Transverse colon (tissue), 4 donors: ENCODE measurements at regions not wholly inside any gene's neighbourhood (a gene's known extent, or its start where the extent isn't known, plus 50 kb on each side); places are given as distances from the start of the nearest gene placed in this dataset.

ENCODE experiments used
- DNase-seq: peaks from one replicate; pipeline ENCODE4 v3.0.0-alpha.2; 2019
- H3K27ac ChIP-seq, 4 donors: fragments of 200-600 bp; sonication (generic); 2 replicates each; pipeline ENCODE4 v1.5.1; 2016 to 2018; ENCODE audit warnings: inconsistent platforms in 4 of 4
- H3K27me3 ChIP-seq: fragments of 200-600 bp; sonication (generic); 2 replicates; pipeline ENCODE4 v1.5.1; 2017; ENCODE audit warnings: inconsistent platforms
- H3K36me3 ChIP-seq, 4 donors: fragments of 200-600 bp; sonication (generic); 2 replicates each; pipeline ENCODE4 v1.5.1; 2017 to 2019; ENCODE audit warnings: inconsistent platforms in 4 of 4
- H3K4me1 ChIP-seq, 4 donors: fragments of 200-600 bp; sonication (generic); 2 replicates each; pipeline ENCODE4 v1.5.1; 2017 to 2020; ENCODE audit warnings: inconsistent platforms in 4 of 4
- H3K4me3 ChIP-seq, 4 donors: fragments of 200-600 bp; sonication (generic); 1 replicate in 1 of 4; 2 replicates in 3 of 4; pipeline versions ENCODE4 v1.5.1 to v1.6.1; 2017 to 2019; ENCODE audit warnings: inconsistent platforms in 4 of 4
- H3K9me3 ChIP-seq, 2 donors: fragments of 200-600 bp; sonication (generic); 2 replicates each; pipeline ENCODE4 v1.5.1; 2017 to 2019; ENCODE audit warnings: inconsistent platforms in 2 of 2
- EP300 ChIP-seq: sonication (generic); formaldehyde crosslinking; IDR thresholded peaks from one replicate; pipeline ENCODE4 v1.6.1; 2017; ENCODE audit warnings: antibody characterized with exemption, low read depth
- POLR2A ChIP-seq: fragments of 450-650 bp; IDR thresholded peaks from one replicate; pipeline ENCODE4 v1.6.1; 2016; ENCODE audit warnings: antibody characterized with exemption, mild to moderate bottlenecking, moderate library complexity
- POLR2AphosphoS5 ChIP-seq, 3 donors: sonication (generic); formaldehyde crosslinking; IDR thresholded peaks; one replicate each; pipeline ENCODE4 v1.6.1; 2016; ENCODE audit warnings: antibody characterized with exemption in 3 of 3
- WGBS, 2 donors: methylation state at CpG; one replicate each; pipeline ENCODE4 v1.1.5; 2018; ENCODE audit warnings: low coverage in 1 of 2; 5-methylcytosine and 5-hydroxymethylcytosine counted together
- in situ Hi-C, 4 donors: fragments of 200-750 bp; cut with MboI; loops; one replicate each; pipeline versions ENCODE4 v1.15.0 to v1.15.1; 2017; ENCODE audit warnings: low sequenced_read_pairs in 3 of 4, low pct_ligation_motif_present in 1 of 4, low pct_unique_long_range_greater_than_20kb in 1 of 4
- intact Hi-C: fragments of 100-400 bp; cut with DNase I; formaldehyde crosslinking; loops from one replicate; pipeline ENCODE4 v1.15.1; 2023; ENCODE audit warnings: low total_unique reads
- TF ChIP-seq, protein P1 (sequence below), 5 experiments: fragments of 200-600 bp in 3 of 5; fragments of 450-650 bp in 2 of 5; sonication (generic) in 3 of 5; IDR thresholded peaks; 1 replicate in 2 of 5; 2 replicates in 3 of 5; pipeline ENCODE4 v1.5.1; 2016 to 2017; ENCODE audit warnings: antibody characterized with exemption in 5 of 5, inconsistent platforms in 3 of 5, mild to moderate bottlenecking in 2 of 5, moderate library complexity in 1 of 5

GRCh38 chr10:71157435-71157834, 54.9 kb upstream of the UNC5B start:
- Histone ChIP-seq H3K4me3 (no peak overlapping the region), H3K4me1 (no peaks in the 10 kb centered on the region), H3K9me3 (no peaks in the 10 kb centered on the region), H3K36me3 (no peaks in the 10 kb centered on the region), H3K27me3 (no peaks in the 10 kb centered on the region), H3K27ac (no peak overlapping the region)
- intact Hi-C loops, result no loop called here
- no peak for DNase-seq
- in situ Hi-C loops, result no loop called here
- 57 to 58% methylated on average over 1 of the region's 1 CpG for WGBS, 2 donors
- no peak for TF ChIP-seq POLR2A
- TF ChIP-seq, protein P1, sequence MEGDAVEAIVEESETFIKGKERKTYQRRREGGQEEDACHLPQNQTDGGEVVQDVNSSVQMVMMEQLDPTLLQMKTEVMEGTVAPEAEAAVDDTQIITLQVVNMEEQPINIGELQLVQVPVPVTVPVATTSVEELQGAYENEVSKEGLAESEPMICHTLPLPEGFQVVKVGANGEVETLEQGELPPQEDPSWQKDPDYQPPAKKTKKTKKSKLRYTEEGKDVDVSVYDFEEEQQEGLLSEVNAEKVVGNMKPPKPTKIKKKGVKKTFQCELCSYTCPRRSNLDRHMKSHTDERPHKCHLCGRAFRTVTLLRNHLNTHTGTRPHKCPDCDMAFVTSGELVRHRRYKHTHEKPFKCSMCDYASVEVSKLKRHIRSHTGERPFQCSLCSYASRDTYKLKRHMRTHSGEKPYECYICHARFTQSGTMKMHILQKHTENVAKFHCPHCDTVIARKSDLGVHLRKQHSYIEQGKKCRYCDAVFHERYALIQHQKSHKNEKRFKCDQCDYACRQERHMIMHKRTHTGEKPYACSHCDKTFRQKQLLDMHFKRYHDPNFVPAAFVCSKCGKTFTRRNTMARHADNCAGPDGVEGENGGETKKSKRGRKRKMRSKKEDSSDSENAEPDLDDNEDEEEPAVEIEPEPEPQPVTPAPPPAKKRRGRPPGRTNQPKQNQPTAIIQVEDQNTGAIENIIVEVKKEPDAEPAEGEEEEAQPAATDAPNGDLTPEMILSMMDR (IDR thresholded peaks at IDR 0.05), result no peak
- no peak for TF ChIP-seq POLR2AphosphoS5 (IDR thresholded peaks at IDR 0.05)
- no peak for TF ChIP-seq EP300

- H3K36me3 ChIP-seq, result no peaks in the 10 kb centered on the region
- no peaks in the 10 kb centered on the region for H3K4me1 ChIP-seq
- no peaks in the 10 kb centered on the region for H3K27me3 ChIP-seq
- no peak for DNase-seq
- intact Hi-C loops (no loop called here), in situ Hi-C loops (no loop called here)
- TF ChIP-seq POLR2AphosphoS5 (IDR thresholded peaks at IDR 0.05) (no peak), EP300 (no peak), POLR2A (no peak)
- TF ChIP-seq, protein P1 (IDR thresholded peaks at IDR 0.05), result no peak
- no peak overlapping the region for H3K27ac ChIP-seq
- no peak overlapping the region for H3K4me3 ChIP-seq
- no peaks in the 10 kb centered on the region for H3K9me3 ChIP-seq
These were observed 54.1 kb upstream of the UNC5B start for GRCh38 chr10:71158251-71158650.

GRCh38 chr10:71158902-71159301, 53.5 kb upstream of the UNC5B start:
- no peaks in the 10 kb centered on the region for H3K36me3 ChIP-seq

GRCh38 chr10:71159892-71160291, 52.5 kb upstream of the UNC5B start:
- Histone ChIP-seq H3K9me3 (no peaks in the 10 kb centered on the region), H3K4me3 (no peak overlapping the region), H3K27ac (no peak overlapping the region), H3K4me1 (no peaks in the 10 kb centered on the region), H3K27me3 (no peaks in the 10 kb centered on the region), H3K36me3 (no peaks in the 10 kb centered on the region)
- no peak for DNase-seq
- intact Hi-C loops (no loop called here), in situ Hi-C loops (no loop called here)
- TF ChIP-seq, protein P1 (IDR thresholded peaks at IDR 0.05), result no peak
- 89% methylated on average over 5 of the region's 5 CpGs; no CpG with 5 or more reads in 1 of the 2 donors for WGBS, 2 donors

More at GRCh38 chr10:71158902-71159301, 53.5 kb upstream of the UNC5B start:
- Histone ChIP-seq H3K4me1 (no peaks in the 10 kb centered on the region), H3K4me3 (no peak overlapping the region), H3K9me3 (no peaks in the 10 kb centered on the region), H3K27ac (no peak overlapping the region), H3K27me3 (no peaks in the 10 kb centered on the region)
- in situ Hi-C loops (no loop called here), intact Hi-C loops (no loop called here)
- 83 to 97% methylated on average over 1 to 2 of the region's 2 CpGs for WGBS, 2 donors
- TF ChIP-seq POLR2A (no peak), EP300 (no peak), POLR2AphosphoS5 (IDR thresholded peaks at IDR 0.05) (no peak)
- TF ChIP-seq, protein P1 (IDR thresholded peaks at IDR 0.05), result no peak
- DNase-seq, result no peak
